Liver (tissue), 3 donors: ENCODE measurements at regions not wholly inside any gene's neighbourhood (a gene's known extent, or its start where the extent isn't known, plus 50 kb on each side); places are given as distances from the start of the nearest gene placed in this dataset.

ENCODE experiments used
- ATF3 ChIP-seq: IDR thresholded peaks from 2 replicates; pipeline ENCODE4 v1.6.1; 2016; ENCODE audit warnings: antibody characterized with exemption
- EGR1 ChIP-seq, 2 donors: IDR thresholded peaks; 2 replicates each; pipeline ENCODE4 v1.6.1; 2016 to 2018; ENCODE audit warnings: antibody characterized with exemption in 2 of 2, low read depth in 2 of 2
- FOXA1 ChIP-seq: IDR thresholded peaks from 2 replicates; pipeline ENCODE4 v1.6.1; 2016; ENCODE audit warnings: antibody characterized with exemption
- GABPA ChIP-seq, 2 donors: IDR thresholded peaks in 1 of 2; conservative IDR thresholded peaks in 1 of 2; 2 replicates each; pipeline ENCODE4 v1.6.1; 2016; ENCODE audit warnings: antibody characterized with exemption in 2 of 2, mild to moderate bottlenecking in 1 of 2, moderate library complexity in 1 of 2
- JUND ChIP-seq, 2 donors: IDR thresholded peaks; 2 replicates each; pipeline ENCODE4 v1.6.1; 2016; ENCODE audit warnings: antibody characterized with exemption in 2 of 2
- MAX ChIP-seq: IDR thresholded peaks from 2 replicates; pipeline ENCODE4 v1.6.1; 2016; ENCODE audit warnings: antibody characterized with exemption
- RXRA ChIP-seq, 2 donors: IDR thresholded peaks; 2 replicates each; pipeline ENCODE4 v1.6.1; 2017 to 2018; ENCODE audit warnings: antibody characterized with exemption in 2 of 2, mild to moderate bottlenecking in 1 of 2
- SP1 ChIP-seq: IDR thresholded peaks from 2 replicates; pipeline ENCODE4 v1.6.1; 2018; ENCODE audit warnings: antibody characterized with exemption, mild to moderate bottlenecking
- TAF1 ChIP-seq: conservative IDR thresholded peaks from 2 replicates; pipeline ENCODE4 v1.6.1; 2016; ENCODE audit warnings: antibody characterized with exemption, mild to moderate bottlenecking
- YY1 ChIP-seq: IDR thresholded peaks from 2 replicates; pipeline ENCODE4 v1.6.1; 2016; ENCODE audit warnings: antibody characterized with exemption, mild to moderate bottlenecking
- TF ChIP-seq, protein P1 (sequence below): fragments of 150-350 bp; IDR thresholded peaks from 2 replicates; pipeline ENCODE4 v1.5.1; 2017; ENCODE audit warnings: improper control_type of control experiment, low read depth, low read length; ENCODE audit not compliant: missing input control
- TF ChIP-seq, protein P2 (sequence below): IDR thresholded peaks from 2 replicates; pipeline ENCODE4 v1.6.1; 2016; ENCODE audit warnings: antibody characterized with exemption, mild to moderate bottlenecking
- donor health status: healthy.
- donor health status: healthy.

GRCh38 chr18:29737190-29737589, 1305.4 kb downstream of the DSC3 start:
- TF ChIP-seq, protein P1, sequence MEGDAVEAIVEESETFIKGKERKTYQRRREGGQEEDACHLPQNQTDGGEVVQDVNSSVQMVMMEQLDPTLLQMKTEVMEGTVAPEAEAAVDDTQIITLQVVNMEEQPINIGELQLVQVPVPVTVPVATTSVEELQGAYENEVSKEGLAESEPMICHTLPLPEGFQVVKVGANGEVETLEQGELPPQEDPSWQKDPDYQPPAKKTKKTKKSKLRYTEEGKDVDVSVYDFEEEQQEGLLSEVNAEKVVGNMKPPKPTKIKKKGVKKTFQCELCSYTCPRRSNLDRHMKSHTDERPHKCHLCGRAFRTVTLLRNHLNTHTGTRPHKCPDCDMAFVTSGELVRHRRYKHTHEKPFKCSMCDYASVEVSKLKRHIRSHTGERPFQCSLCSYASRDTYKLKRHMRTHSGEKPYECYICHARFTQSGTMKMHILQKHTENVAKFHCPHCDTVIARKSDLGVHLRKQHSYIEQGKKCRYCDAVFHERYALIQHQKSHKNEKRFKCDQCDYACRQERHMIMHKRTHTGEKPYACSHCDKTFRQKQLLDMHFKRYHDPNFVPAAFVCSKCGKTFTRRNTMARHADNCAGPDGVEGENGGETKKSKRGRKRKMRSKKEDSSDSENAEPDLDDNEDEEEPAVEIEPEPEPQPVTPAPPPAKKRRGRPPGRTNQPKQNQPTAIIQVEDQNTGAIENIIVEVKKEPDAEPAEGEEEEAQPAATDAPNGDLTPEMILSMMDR: no peak
- no peak for TF ChIP-seq GABPA (IDR thresholded peaks at IDR 0.05 in 1 of 2, conservative IDR thresholded peaks at IDR 0.05 in 1 of 2)
- no peak for TF ChIP-seq YY1
- no peak for TF ChIP-seq FOXA1
- TF ChIP-seq, protein P2, sequence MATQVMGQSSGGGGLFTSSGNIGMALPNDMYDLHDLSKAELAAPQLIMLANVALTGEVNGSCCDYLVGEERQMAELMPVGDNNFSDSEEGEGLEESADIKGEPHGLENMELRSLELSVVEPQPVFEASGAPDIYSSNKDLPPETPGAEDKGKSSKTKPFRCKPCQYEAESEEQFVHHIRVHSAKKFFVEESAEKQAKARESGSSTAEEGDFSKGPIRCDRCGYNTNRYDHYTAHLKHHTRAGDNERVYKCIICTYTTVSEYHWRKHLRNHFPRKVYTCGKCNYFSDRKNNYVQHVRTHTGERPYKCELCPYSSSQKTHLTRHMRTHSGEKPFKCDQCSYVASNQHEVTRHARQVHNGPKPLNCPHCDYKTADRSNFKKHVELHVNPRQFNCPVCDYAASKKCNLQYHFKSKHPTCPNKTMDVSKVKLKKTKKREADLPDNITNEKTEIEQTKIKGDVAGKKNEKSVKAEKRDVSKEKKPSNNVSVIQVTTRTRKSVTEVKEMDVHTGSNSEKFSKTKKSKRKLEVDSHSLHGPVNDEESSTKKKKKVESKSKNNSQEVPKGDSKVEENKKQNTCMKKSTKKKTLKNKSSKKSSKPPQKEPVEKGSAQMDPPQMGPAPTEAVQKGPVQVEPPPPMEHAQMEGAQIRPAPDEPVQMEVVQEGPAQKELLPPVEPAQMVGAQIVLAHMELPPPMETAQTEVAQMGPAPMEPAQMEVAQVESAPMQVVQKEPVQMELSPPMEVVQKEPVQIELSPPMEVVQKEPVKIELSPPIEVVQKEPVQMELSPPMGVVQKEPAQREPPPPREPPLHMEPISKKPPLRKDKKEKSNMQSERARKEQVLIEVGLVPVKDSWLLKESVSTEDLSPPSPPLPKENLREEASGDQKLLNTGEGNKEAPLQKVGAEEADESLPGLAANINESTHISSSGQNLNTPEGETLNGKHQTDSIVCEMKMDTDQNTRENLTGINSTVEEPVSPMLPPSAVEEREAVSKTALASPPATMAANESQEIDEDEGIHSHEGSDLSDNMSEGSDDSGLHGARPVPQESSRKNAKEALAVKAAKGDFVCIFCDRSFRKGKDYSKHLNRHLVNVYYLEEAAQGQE: no peak
- no peak for TF ChIP-seq TAF1
- no peak for TF ChIP-seq MAX
- no peak for TF ChIP-seq EGR1 (IDR thresholded peaks at IDR 0.05; ENCODE audit: low read depth in 2 of 2)
- no peak for TF ChIP-seq JUND (IDR thresholded peaks at IDR 0.05)
- TF ChIP-seq SP1: no peak
- TF ChIP-seq ATF3: no peak
- TF ChIP-seq RXRA (IDR thresholded peaks at IDR 0.05): no peak
